ENCODE measurements at regions not wholly inside any gene's neighbourhood (a gene's known extent, or its start where the extent isn't known, plus 50 kb on each side); places are given as distances from the start of the nearest gene placed in this dataset.
"Not testable (repeated sequence)": the region's sequence is repeated elsewhere in the genome, so short reads cannot be mapped to it uniquely, and the experiment has no call there.

DNA sequence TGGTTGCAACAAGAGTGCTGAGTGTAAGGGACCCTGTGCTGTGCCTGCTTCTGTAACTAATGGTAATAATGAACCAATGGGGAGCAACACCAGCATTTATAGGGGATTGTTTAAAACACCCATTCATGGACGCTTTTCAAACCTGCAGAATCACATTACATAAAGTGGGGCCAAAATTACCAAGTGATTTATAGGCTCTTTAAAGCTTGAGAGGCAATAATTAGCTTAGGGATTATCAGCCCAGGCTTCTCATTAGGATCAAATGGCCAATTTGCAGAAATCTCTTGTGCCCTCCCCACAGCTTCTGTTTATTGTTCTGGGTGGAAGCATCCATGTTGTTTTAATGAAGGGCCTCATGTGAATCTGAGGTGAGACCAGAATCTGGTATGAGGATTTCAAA lies 125.5 kb downstream of the ZNF486 start:
- DNase-seq (ENCODE audit: low read depth): not testable (repeated sequence)

DNA sequence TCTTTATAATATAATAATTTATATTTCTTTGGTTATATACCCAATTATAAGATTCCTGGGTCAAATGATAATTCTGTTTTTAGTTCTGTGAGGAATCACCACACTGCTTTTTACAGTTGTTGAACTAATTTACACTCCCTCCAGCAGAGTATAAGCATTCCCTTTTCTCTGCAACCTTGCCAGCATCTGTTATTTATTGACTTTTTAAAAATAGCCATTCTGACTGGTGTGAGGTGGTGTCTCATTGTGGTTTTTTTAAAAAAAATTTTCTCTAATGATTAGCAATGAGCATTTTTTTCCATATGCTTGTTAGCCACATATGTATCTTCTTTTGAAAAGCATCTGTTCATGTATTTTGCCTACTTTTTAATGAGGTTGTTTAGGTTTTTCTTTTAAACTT lies 122.2 kb downstream of the ZNF486 start:
- DNase-seq (ENCODE audit: low read depth): no peak

DNA sequence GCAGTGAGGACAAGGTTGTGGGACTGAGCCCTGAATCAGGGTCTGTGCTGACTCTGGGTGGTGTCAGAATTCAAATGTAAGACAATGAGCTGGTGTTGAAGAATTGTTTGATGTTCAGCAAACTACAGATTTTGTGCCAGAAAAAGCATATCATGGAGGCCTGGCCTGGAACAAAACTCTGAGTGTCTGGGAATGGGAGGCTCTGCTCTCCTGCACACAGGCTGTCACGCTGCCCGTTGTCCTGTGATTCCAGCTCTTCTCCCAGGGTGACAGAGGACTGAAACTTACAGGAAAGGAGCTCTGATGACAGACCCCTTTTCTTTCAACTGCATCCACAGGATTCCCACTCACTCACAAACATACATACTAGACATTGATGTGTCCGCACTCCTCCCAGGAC lies 120.1 kb downstream of the ZNF486 start:
- DNase-seq (ENCODE audit: low read depth): no peak

DNA sequence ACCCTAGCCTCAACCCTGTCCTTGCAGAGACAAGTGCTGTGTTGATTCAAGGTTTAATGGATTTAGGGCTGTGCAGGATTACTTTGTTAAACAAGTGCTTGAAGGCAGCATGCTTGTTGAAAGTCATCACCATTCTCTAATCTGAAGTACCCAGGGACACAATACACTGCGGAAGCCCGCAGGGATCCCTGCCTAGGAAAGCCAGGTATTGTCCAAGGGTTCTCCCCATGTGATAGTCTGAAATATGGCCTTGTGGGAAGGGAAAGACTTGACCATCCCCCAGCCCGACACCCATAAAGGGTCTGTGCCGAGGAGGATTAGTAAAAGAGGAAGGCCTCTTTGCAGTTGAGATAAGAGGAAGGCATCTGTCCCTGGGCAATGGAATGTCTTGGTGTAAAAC lies 118.9 kb downstream of the ZNF486 start:
- DNase-seq (ENCODE audit: low read depth): not testable (repeated sequence)

DNA sequence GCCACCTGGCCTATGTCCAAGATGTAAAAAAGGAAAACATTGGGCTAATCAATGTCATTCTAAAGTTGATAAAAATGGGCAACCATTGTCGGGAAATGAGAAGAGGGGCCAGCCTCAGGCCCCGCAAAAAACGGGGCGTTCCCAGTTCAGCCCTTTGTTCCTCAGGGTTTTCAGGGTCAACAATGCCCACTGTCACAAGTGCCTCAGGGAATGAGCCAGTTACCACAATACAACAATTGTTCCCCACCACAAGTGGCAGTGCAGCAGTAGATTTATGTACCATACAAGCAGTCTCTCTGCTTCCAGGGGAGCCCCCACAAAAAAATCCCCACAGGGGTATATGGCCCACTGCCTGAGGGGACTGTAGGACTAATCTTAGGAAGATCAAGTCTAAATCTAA lies 112.5 kb downstream of the ZNF486 start:
- DNase-seq (ENCODE audit: low read depth): no peak

DNA sequence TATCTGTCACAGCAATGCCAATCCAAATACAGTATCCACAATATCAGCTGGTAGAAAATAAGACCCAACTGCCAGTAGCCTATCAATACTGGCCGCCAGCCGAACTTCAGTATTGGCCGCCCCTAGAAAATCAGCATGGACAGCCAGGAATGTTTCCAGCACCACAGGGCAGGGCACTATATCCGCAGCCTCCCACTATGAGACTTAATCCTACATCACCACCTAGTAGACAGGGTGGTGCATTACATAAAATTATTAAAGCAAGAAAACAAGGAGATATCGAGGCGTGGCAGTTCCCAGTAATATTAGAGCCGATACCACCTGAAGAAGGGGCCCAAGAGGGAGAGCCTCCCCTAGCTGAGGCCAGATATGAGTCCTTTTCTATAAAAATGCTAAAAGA lies 111.3 kb downstream of the ZNF486 start:
- DNase-seq (ENCODE audit: low read depth): no peak

DNA sequence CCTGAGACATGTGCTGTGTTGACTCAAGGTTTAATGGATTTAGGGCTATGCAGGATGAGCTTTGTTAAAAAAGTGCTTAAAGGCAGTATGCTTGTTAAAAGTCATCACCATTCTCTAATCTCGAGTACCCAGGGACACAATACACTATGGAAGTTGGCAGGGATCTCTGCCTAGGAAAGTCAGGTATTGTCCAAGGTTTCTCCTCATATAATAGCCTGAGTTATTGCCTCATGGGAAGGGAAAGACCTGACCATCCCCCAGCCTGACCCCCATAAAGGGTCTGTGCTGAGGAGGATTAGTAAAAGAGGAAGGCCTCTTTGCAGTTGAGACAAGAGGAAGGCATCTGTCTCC lies 109.7 kb downstream of the ZNF486 start:
- not testable (repeated sequence) for DNase-seq (ENCODE audit: low read depth)

DNA sequence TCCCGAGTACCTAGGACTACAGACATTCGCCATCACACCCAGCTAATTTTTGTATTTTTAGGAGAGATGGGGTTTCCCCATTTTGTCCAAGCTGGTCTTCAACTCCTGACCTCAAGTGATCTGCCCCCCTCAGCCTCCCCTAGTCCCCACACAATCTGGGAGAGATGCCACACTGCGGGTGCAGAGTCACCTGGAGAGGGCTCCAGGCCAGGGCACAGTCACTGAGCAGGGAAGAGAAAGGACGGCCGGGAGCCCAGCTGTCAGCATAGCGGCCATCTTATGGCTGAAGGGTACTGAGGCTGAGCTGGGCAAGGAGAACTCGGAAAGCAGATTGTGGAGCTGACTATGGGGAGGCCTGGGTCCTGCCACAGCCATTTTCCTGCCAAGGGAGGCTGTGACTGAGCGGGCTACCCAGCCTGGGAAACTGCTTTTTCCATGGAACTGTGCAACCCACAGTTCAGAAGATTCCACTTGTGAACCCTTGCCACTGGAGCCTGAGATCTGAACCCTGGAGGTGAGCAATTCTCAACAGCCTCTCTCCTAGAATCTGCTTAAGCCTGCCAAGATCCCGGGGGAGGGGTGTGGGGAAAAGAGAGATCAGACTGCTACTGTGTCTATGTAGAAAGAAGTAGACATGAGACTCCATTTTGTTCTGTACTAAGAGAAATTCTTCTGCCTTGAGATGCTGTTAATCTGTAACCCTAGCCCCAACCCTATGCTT lies 109.2 kb downstream of the ZNF486 start:
- no peak for DNase-seq (ENCODE audit: low read depth)

DNA sequence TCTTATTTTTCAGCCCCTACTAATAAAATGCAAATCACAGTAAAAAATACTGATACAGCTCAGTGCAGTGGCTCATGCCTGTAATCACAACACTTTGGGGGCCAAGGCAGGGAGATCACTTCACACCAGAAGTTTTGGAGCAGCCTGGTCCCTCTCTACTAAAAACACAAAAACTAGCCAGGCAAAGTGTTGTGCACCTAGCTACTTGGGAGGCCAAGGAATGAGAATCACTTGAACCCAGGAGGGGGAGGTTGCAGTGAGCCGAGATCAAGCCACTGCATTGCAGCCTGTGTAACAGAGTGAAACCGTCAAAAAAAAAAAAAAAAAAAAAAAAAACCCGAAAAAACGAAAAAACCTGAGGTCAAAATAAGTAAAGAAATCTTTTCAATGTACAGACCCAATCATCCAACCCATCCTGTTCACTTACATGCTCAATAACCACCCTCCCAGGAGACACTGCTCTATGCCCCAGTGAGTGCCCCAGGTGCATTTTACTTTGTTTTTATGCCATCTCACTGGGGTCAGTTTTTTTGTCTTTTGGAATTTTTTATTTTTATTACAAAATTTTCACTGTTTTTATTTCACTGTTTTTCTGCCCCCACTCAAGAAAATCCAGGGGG lies 107.0 kb downstream of the ZNF486 start:
- DNase-seq (ENCODE audit: low read depth): no peak

DNA sequence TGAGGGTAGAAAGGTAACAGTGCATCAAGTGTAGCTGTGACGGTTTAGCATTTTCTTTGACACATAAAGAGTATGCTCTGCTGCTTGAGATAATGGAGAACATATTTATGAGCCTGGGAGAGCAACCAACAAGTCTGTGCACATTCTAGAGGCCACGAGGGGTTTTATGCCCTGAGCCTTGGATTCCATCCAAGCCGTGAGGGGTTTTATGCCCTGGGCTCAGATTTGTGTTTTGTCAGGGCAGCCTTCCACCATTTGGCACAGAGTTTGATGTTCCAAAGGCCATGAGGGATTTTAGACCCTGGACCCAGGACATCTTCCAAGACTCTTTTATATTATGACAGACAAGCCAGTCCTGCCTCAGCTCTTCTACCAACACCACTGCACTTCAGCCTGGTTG lies 106.4 kb downstream of the ZNF486 start:
- no peak for DNase-seq (ENCODE audit: low read depth)

DNA sequence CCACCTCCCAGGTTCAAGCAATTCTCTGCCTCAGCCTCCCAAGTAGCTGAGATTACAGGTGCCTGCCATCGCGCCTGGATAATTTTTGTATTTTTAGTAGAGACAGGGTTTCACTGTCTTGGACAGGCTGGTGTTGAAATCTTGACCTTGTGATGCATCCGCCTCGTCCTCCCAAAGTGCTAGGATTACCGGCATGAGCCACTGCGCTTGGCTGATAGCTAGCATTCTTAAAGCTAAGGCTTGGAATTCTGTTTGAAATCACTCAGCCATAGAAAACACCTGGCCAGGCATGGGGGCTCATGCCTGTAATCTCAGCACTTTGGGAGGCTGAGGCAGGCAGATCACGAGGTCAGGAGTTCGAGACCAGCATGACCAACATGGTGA lies 105.6 kb downstream of the ZNF486 start:
- not testable (repeated sequence) for DNase-seq (ENCODE audit: low read depth)

DNA sequence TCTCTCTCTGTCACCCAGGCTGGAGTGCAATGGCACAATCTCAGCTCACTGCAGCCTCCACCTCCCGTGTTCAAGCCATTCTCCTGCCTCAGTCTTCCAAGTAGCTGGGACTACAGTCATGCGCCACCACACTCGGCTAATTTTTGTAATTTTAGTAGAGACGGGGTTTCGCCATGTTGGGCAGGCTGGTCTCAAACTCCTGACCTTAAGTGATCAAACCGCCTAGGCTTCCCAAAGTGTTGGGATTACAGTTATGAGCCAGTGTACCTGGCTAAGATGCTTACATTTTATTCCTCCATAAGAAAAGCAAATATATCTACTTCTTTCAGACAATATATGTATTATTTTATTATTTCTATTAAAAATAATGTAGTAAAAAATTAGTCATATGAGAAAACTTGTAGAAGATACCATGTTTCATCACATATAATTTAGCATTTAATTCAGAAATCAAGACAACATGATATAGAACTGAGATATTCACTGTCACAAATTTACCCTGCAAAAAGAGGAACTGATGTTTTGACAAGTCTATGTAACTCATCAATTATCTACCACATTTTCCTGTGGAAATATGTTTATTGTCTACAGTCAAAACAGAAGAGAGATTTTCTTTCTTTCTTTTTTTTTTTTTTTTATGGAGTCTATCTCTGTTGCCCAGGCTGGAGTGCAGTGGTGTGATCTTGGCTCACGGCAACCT lies 105.1 kb downstream of the ZNF486 start:
- DNase-seq (ENCODE audit: low read depth): not testable (repeated sequence)

DNA sequence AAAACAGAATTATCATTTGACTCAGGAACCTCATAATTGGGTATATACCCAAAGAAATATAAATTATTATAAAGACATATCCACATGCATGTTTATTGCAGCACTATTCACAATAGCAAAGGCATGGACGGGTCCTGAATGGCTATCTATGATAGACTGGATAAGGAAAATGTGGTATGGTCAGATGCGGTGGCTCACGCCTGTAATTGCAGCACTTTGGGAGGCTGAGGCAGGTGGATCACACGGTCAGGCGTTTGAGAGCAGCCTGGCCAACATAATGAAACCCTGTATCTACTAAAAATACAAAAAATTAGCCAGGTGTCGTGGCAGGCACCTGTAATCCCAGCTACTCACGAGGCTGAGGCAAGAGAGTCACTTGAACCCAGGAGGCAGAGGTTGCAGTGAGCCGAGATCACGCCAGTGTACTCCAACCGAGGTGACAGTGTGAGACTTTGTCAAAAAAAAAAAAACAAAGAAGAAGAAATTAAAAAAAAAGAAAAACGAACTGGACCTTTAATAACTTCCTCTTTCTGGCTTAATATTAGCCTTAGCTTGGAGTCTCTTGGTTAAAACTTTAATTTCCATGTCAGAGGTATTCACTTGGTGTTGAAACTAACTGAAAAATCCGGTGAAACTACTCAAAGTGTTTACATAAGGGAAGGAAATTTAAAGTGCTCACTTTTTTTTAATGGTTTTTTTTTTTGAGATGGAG lies 104.4 kb downstream of the ZNF486 start:
- no peak for DNase-seq (ENCODE audit: low read depth)

DNA sequence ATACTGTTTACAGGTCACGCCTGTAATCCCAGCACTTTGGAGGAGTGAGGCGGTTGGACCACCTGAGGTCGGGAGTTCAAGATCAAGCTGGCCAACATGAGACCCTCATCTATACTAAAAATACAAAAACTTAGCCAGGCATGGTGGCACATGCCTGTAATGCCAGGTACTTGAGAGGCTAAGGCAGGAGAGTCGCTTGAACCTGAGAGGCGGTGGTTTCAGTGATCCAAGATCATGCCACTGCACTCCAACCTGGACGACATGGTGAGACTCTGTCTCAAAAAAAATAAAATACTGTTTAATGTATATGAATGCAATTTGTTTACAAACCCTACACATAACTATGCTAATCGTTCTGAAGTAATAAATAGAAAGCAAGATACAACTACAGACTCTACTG lies 102.4 kb downstream of the ZNF486 start:
- DNase-seq (ENCODE audit: low read depth): no peak

DNA sequence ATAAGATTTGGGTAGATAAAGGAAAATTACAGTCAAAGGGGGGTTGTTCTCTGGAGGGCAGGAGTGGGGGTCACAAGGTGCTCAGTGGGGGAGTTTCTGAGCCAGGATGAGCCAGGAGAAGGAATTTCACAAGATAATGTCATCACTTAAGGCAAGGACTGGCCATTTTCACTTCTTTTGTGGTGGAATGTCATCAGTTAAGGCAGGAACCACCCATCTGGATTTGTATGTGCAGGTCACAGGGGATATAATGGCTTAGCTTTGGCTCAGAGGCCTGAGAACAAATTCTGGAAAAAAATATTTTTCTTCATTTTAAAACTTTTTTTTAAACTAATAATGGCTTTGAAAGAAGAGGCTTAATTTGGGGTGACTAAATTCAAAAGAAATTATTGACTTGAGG lies 94.5 kb downstream of the ZNF486 start:
- not testable (repeated sequence) for DNase-seq (ENCODE audit: low read depth)

DNA sequence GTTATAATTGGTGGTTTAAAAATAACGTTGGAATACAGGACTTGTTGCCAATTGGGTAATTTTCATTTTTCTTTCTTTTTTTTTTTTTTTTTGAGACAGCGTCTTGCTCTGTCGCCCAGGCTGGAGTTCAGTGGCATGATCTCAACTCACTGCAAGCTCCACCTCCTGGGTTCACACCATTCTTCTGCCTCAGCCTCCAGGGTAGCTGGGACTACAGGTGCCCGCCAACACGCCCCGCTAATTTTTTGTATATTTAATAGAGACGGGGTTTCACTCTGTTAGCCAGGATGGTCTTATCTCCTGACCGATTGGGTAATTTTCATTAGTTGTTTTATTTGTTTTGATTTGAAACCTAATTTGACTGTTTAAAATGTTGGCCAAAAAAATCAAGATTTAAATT lies 93.7 kb downstream of the ZNF486 start:
- not testable (repeated sequence) for DNase-seq (ENCODE audit: low read depth)

DNA sequence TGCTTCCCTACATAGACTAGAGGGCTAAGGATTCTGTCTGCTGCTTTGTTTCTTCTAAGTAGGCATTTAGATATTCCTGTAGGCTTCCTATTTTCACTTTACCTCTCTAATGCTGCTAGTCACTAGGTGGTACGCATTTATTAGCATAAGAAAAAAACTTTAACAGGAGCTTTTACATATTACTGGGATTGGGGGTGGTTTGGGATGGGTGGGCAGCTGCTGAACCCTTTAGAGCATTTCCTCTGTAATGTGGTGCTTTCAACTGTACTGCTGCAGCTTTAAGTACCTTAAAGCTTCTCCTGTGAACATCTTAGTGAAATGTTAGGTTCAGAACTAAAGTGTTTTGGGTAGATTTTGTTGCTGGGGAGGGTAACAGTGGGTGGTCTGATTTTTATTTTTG lies 92.6 kb downstream of the ZNF486 start:
- no peak for DNase-seq (ENCODE audit: low read depth)

DNA sequence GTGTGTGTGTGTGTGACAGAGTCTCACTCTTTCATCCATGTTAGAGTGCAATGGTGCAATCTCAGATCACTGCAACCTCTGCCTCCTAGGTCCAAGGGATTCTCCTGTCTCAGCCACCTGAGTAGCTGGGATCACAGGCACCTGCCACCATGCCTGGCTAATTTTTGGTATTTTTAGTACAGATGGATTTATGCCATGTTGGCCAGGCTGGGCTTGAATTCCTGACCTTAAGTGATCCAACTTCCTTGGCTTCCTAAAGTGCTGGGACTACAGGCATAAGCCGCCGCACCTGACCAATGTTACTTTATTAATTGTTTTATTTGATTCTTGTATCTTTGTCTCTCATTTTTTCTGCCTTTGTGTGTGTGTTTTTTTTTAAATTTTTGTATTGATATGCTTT lies 89.6 kb downstream of the ZNF486 start:
- no peak for DNase-seq (ENCODE audit: low read depth)

DNA sequence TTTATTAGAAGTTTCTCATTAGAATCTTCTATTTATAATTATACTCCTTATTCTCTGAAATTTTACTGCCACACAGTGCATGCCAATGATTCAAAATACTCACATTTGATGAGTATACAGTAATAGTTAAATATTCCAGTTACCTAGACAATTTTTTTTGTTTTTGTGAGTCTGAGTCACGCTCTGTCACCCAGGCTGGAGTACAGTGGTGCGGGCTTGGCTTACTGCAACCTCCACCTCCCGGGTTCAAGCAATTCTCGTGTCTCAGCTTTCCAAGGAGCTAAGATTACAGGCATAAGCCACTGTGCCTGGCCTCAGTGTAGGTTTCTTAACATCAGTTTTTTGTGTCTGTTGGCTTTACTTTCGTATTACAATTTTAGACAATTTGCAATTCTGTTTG lies 87.1 kb downstream of the ZNF486 start:
- DNase-seq (ENCODE audit: low read depth): no peak

DNA sequence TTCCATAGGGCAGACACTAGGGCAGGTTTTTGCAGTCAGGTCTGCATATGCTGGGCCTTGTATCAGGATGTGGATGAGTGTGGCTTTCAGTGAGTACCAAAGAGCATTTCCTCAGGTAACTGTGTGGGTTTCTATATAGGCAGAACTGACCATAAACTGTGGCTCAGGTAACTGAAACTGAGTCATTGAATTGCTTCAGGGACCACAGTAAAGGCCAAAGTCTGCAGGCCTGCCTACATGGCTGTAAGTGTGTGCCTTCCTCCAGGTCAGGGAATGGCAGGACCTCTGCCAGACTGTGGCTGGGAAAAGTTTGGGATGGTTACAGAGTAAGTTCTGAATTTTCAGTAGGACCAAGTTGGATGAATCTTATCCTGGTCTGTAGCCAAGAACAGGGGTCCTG lies 85.6 kb downstream of the ZNF486 start:
- DNase-seq (ENCODE audit: low read depth): no peak

DNA sequence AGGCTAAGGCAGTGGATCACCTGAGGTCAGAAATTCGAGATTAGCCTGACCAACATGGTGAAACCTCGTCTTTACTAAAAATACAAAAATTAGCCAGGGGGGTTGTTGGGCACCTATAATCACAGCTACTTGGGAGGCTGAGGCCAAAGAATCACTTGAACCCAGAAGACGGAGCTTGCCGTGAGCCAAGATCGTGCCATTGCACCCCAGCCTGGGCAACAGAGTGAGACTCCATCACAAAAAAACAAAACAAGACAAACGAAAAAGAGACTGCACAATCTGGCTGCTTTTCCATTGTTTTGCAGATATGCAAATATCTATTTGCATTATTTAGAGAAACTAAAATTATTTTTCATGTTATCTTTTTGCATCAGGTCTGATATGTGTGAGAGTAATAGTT lies 83.6 kb downstream of the ZNF486 start:
- no peak for DNase-seq (ENCODE audit: low read depth)

DNA sequence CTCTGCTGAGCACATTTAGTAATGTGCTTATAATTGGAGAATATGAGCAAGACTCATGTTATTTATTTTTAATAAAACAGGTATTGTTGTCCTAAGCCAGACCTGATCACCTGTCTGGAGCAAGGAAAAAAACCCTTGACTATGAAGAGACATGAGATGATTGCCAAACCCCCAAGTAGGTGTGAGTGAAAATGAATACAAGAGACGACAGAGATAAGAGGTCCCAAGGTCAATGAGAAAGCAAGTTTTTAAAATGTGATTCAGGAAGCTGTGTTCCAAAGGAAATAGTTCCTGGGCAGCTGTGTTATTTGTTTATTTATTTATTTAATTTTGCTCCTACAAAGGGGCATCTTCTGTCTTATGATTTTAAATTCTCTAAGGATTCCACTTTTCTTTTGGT lies 83.1 kb downstream of the ZNF486 start:
- DNase-seq (ENCODE audit: low read depth): no peak

Measured in activated gamma-delta T cell treated with anti-CD3 and anti-CD28 coated beads, Interleukin-2, amount 50 U/mL, for 16 hours (primary cell).